Small intestine (tissue), 7 donors: ENCODE measurements at regions not wholly inside any gene's neighbourhood (a gene's known extent, or its start where the extent isn't known, plus 50 kb on each side); places are given as distances from the start of the nearest gene placed in this dataset.

ENCODE experiments used
- DNase-seq, 2 donors: peaks; one replicate each; pipeline versions ENCODE4 v3.0.0 to v3.0.0-alpha.2; 2013
- FAIRE-seq: peaks from 2 replicates; lab custom pipeline; 2012; peaks lifted over from hg19 to GRCh38; lab: Jason Lieb, UNC
- H3K27ac ChIP-seq, 3 donors: one replicate each; pipeline ENCODE4 v1.5.1; 2013; ENCODE audit warnings: low read length in 2 of 3, mild to moderate bottlenecking in 2 of 3, control low read depth in 1 of 3, inconsistent platforms in 1 of 3, low read depth in 1 of 3, moderate library complexity in 1 of 3
- H3K27me3 ChIP-seq, 3 donors: one replicate each; pipeline ENCODE4 v1.6.1; 2013; ENCODE audit warnings: low read length in 3 of 3, inconsistent platforms in 1 of 3; ENCODE audit not compliant: control insufficient read depth in 3 of 3, insufficient read depth in 3 of 3
- H3K36me3 ChIP-seq, 3 donors: one replicate each; pipeline ENCODE4 v1.6.1; 2013; ENCODE audit warnings: low read length in 3 of 3, inconsistent platforms in 1 of 3, low read depth in 1 of 3, mild to moderate bottlenecking in 1 of 3, moderate library complexity in 1 of 3; ENCODE audit not compliant: control insufficient read depth in 3 of 3, insufficient read depth in 2 of 3
- H3K4me1 ChIP-seq, 3 donors: one replicate each; pipeline ENCODE4 v1.6.1; 2013; ENCODE audit warnings: low read length in 2 of 3, inconsistent platforms in 1 of 3, low read depth in 1 of 3, mild to moderate bottlenecking in 1 of 3, moderate library complexity in 1 of 3; ENCODE audit not compliant: control insufficient read depth in 3 of 3, insufficient read depth in 2 of 3
- H3K4me3 ChIP-seq, 3 donors: one replicate each; pipeline ENCODE4 v1.5.1; 2013; ENCODE audit warnings: low read length in 3 of 3, control low read depth in 1 of 3, inconsistent platforms in 1 of 3, low read depth in 1 of 3, mild to moderate bottlenecking in 1 of 3, moderate library complexity in 1 of 3
- H3K9me3 ChIP-seq, 2 donors: one replicate each; pipeline ENCODE4 v1.6.1; 2013; ENCODE audit warnings: low read depth in 1 of 2, low read length in 1 of 2; ENCODE audit not compliant: control insufficient read depth in 2 of 2, insufficient read depth in 1 of 2
- WGBS, 3 donors: extraction: QIAGEN DNeasy Blood & Tissue Kit; methylation state at CpG; one replicate each; pipeline ENCODE4 v1.1.7; 2013; 5-methylcytosine and 5-hydroxymethylcytosine counted together
- donor health status: healthy with polysubstance abuse.
- donor health status: control.
- donor health status: control.
- donor health status: Bipolar disorder and iron deficiency.
- donor health status: healthy.

- H3K4me3 ChIP-seq, result no peak overlapping the region
- H3K9me3 ChIP-seq, result no peaks in the 10 kb centered on the region
- H3K36me3 ChIP-seq, result no peaks in the 10 kb centered on the region
- no peak for FAIRE-seq
- no peaks in the 10 kb centered on the region for H3K27me3 ChIP-seq
- WGBS, 3 donors, result 38 to 49% (median 48%) methylated on average over 8 of the region's 8 CpGs
- H3K27ac ChIP-seq, result no peak overlapping the region
- H3K4me1 ChIP-seq, result no peaks in the 10 kb centered on the region
- DNase-seq, result no peak
Measured at GRCh38 chr3:159322322-159322939, 520.6 kb downstream of the MFSD1 start.

GRCh38 chr3:159323848-159324247 is 522.0 kb downstream of the MFSD1 start:
- 40 to 64% (median 51%) methylated on average over 3 of the region's 3 CpGs for WGBS, 3 donors

DNA sequence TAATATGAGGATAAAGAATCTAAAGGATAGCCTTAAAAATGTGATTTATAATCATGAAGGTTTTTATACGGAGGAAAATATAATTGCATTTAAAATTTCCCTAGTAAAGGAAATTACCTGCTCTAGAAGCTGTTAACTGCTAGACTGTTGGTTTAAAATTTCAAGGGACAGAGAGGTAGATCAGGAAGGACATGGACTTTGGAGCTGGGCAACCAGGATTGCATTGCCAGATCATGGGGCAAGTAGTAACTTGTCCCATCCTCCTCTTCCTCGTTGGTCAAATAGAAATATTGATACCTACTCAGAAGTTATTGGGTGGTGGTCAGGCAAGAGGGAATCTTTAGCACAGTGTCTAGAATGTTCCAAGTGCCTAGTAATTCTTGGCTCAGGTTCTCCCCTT is 525.1 kb downstream of the MFSD1 start:
- Histone ChIP-seq H3K27ac (no peak overlapping the region), H3K27me3 (no peaks in the 10 kb centered on the region), H3K4me1 (no peaks in the 10 kb centered on the region), H3K4me3 (no peak overlapping the region), H3K9me3 (no peaks in the 10 kb centered on the region), H3K36me3 (no peaks in the 10 kb centered on the region)
- FAIRE-seq (no peak), DNase-seq (no peak)
- WGBS, 3 donors, result 38 to 63% (median 50%) methylated on average over 2 of the region's 2 CpGs

More at GRCh38 chr3:159323848-159324247, 522.0 kb downstream of the MFSD1 start:
- Histone ChIP-seq H3K27ac (no peak overlapping the region), H3K36me3 (no peaks in the 10 kb centered on the region), H3K9me3 (no peaks in the 10 kb centered on the region), H3K4me1 (no peaks in the 10 kb centered on the region), H3K4me3 (no peak overlapping the region), H3K27me3 (no peaks in the 10 kb centered on the region)
- no peak for FAIRE-seq
- no peak for DNase-seq

DNA sequence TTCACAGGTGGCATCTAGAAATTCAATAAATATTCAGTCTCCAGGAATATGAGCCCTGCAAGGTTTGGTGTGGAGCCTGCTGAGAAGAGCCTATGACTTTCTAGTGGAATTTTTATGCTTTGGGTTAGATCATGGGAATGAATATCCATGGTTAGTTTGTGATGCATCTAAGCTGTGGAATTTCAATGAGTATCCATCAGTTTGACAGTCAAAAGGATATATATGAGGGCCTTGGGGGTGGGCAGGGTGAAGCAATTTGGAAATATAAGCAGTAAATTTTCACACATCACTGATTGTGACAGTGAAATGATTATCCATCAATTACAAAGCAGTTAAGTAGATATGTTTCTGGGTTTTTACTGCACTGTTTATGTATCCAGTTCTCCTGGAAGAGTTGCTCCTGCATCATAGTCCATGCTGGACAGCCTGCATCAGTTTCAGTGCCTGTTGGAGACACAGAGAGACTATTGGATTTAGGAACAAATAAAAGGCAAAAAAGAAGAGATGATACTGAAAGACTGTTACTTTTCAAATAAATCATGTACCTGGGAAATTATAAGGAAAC is 530.8 kb downstream of the MFSD1 start:
- Histone ChIP-seq H3K27ac (no peak overlapping the region), H3K36me3 (no peaks in the 10 kb centered on the region), H3K4me1 (no peaks in the 10 kb centered on the region), H3K27me3 (no peaks in the 10 kb centered on the region), H3K9me3 (no peaks in the 10 kb centered on the region), H3K4me3 (no peak overlapping the region)
- no peak for DNase-seq
- FAIRE-seq, result no peak

GRCh38 chr3:159339131-159339530 is 537.3 kb downstream of the MFSD1 start:
- H3K36me3 ChIP-seq, result no peaks in the 10 kb centered on the region
- H3K27me3 ChIP-seq, result no peaks in the 10 kb centered on the region
- no peak overlapping the region for H3K27ac ChIP-seq
- peaks cover 0 to 3% of the 10 kb centered on the region in 2 donors for H3K9me3 ChIP-seq
- no peak for DNase-seq
- no peak overlapping the region for H3K4me3 ChIP-seq
- no peaks in the 10 kb centered on the region for H3K4me1 ChIP-seq
- no peak for FAIRE-seq

DNA sequence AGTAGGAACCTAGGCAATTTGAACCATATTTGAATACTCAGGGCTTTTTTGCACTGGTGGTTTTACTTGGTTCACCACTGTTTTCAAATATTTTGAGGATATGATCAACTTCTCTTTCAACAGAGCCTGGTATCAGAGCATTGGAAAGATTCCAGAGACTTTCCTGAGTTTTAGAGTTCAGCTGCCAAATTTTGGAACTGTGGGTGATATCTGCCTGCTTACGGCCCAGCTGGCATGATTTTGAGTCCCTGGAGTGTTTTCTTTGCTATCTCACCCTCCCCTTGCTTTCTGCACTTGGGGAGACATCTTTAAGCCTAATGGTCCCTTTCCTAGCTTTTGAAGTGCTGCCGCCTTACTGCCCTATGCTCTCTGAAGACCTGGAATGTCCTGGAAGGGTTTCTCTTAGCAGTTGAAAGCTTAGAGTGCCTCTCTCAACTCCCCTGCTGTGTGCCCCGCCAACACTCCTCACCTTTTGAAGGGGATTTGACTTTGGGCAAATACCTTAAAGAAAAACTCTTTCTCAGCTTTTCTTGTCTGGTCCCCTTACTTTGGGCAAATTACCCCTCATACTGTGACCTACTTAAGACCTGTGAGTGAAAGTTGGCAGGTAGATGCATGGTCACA is 539.1 kb downstream of the MFSD1 start:
- DNase-seq (no peak), FAIRE-seq (no peak)
- Histone ChIP-seq H3K27ac (no peak overlapping the region), H3K27me3 (no peaks in the 10 kb centered on the region), H3K4me3 (no peak overlapping the region), H3K9me3 (peaks cover 0 to 3% of the 10 kb centered on the region in 2 donors), H3K4me1 (no peaks in the 10 kb centered on the region), H3K36me3 (no peaks in the 10 kb centered on the region)
- 41 to 66% (median 49%) methylated on average over 3 of the region's 3 CpGs for WGBS, 3 donors

- H3K9me3 ChIP-seq, result peaks cover 0 to 3% of the 10 kb centered on the region in 2 donors
- H3K36me3 ChIP-seq, result no peaks in the 10 kb centered on the region
- 64 to 74% (median 65%) methylated on average over 5 of the region's 5 CpGs for WGBS, 3 donors
- no peaks in the 10 kb centered on the region for H3K27me3 ChIP-seq
- H3K27ac ChIP-seq, result no peak overlapping the region
- H3K4me1 ChIP-seq, result no peaks in the 10 kb centered on the region
- FAIRE-seq, result no peak
- no peak for DNase-seq
- no peak overlapping the region for H3K4me3 ChIP-seq
Measured at GRCh38 chr3:159346271-159346903, 544.5 kb downstream of the MFSD1 start.

GRCh38 chr3:159348431-159348830 is 546.6 kb downstream of the MFSD1 start:
- Histone ChIP-seq H3K36me3 (no peaks in the 10 kb centered on the region), H3K27ac (no peak overlapping the region), H3K9me3 (peaks cover 0 to under 1% of the 10 kb centered on the region in 2 donors), H3K4me3 (no peak overlapping the region), H3K4me1 (no peaks in the 10 kb centered on the region), H3K27me3 (no peaks in the 10 kb centered on the region)
- WGBS, 3 donors, result 72 to 85% (median 80%) methylated on average over 3 of the region's 3 CpGs
- no peak for FAIRE-seq
- DNase-seq, result no peak
